HepG2 (cell line): ENCODE measurements at regions not wholly inside any gene's neighbourhood (a gene's known extent, or its start where the extent isn't known, plus 50 kb on each side); places are given as distances from the start of the nearest gene placed in this dataset.

ENCODE experiments used
- ATAC-seq: fragments of 200-7000 bp; cut with Tn5 transposase; 3 replicates; pipeline ENCODE4 v1.9.1; 2020; ENCODE audit warnings: mild to moderate bottlenecking, moderate library complexity
- BruUV-seq: library from RNA; stranded (reverse); fragments of 400-500 nt; replicated peaks from 2 replicates; lab custom pipeline; 2021; lab: Mats Ljungman, UMichigan
- CTCF ChIA-PET: fragments of 300-600 bp; formaldehyde crosslinking; extraction: SDS; loops from one replicate; lab custom pipeline; 2021; ENCODE audit warnings: low total read pairs, inconsistent platforms, low intra/inter-chr PET ratio; lab: Yijun Ruan, JAX
- POLR2A ChIA-PET: fragments of 350-600 bp; sonication (Branson Sonifier 250); formaldehyde crosslinking; loops from one replicate; lab custom pipeline; 2020; ENCODE audit warnings: antibody characterized with exemption, inconsistent platforms; lab: Yijun Ruan, JAX
- DNase-seq: peaks from one replicate; pipeline ENCODE4 v3.0.0-alpha.2; 2015; ENCODE audit warnings: low spot score
- FAIRE-seq: peaks from 3 replicates; lab custom pipeline; 2011; peaks lifted over from hg19 to GRCh38; lab: Jason Lieb, UNC
- H2AFZ ChIP-seq: one replicate; pipeline ENCODE4 v1.6.1; 2011; ENCODE audit warnings: low read length, inconsistent platforms
- H3K27ac ChIP-seq: fragments of 300-600 bp; 3 replicates; pipeline ENCODE4 v1.8.0; 2011; ENCODE audit warnings: mixed run types, mild to moderate bottlenecking, mixed read lengths, low read length, inconsistent platforms; ENCODE audit not compliant: insufficient read depth; ENCODE audit errors: extremely low read length
- H3K27me3 ChIP-seq, 2 experiments: fragments of 200-600 bp in 1 of 2; 2 replicates in 1 of 2; 3 replicates in 1 of 2; pipeline versions ENCODE4 v1.6.0 to v1.8.0; 2011; ENCODE audit warnings: low read length in 2 of 2, mild to moderate bottlenecking in 2 of 2, moderate library complexity in 2 of 2, inconsistent platforms in 1 of 2; ENCODE audit not compliant: insufficient read depth in 2 of 2, control insufficient read depth in 1 of 2
- H3K36me3 ChIP-seq, 2 experiments: fragments of 200-600 bp in 1 of 2; replicated peaks in 1 of 2; 2 replicates in 1 of 2; 3 replicates in 1 of 2; pipeline versions ENCODE4 v1.5.1 to v1.8.0; 2011; ENCODE audit warnings: low read length in 2 of 2, inconsistent platforms in 1 of 2; ENCODE audit not compliant: insufficient read depth in 2 of 2, control insufficient read depth in 1 of 2
- H3K4me1 ChIP-seq: 2 replicates; pipeline ENCODE4 v1.5.1; 2012; ENCODE audit warnings: low read length, inconsistent platforms; ENCODE audit not compliant: insufficient read depth
- H3K4me2 ChIP-seq: 2 replicates; pipeline ENCODE4 v1.6.0; 2011; ENCODE audit warnings: low read depth, low read length, inconsistent platforms
- H3K4me3 ChIP-seq, 3 experiments: fragments of 200-600 bp in 1 of 3; sonication (generic), shearing (Covaris generic) in 1 of 3; replicated peaks in 1 of 3; 2 replicates each; pipeline ENCODE4 v1.5.1; 2011 to 2016; ENCODE audit warnings: low read length in 3 of 3, inconsistent platforms in 2 of 3, low read depth in 2 of 3, mild to moderate bottlenecking in 2 of 3, control low read depth in 1 of 3, mixed read lengths in 1 of 3; ENCODE audit not compliant: insufficient read depth in 1 of 3
- H3K79me2 ChIP-seq: one replicate; pipeline ENCODE4 v1.6.1; 2011; ENCODE audit warnings: low read length, inconsistent platforms; ENCODE audit not compliant: insufficient read depth
- H3K9ac ChIP-seq: 2 replicates; pipeline ENCODE4 v1.6.0; 2011; ENCODE audit warnings: mild to moderate bottlenecking, low read depth, low read length, inconsistent platforms; ENCODE audit not compliant: insufficient read depth
- H3K9me3 ChIP-seq: 2 replicates; pipeline ENCODE4 v1.5.1; 2012; ENCODE audit warnings: mild to moderate bottlenecking, low read length
- H4K20me1 ChIP-seq: 2 replicates; pipeline ENCODE4 v1.6.0; 2011; ENCODE audit warnings: inconsistent platforms, mild to moderate bottlenecking, low read length, moderate library complexity; ENCODE audit not compliant: insufficient read depth
- ATAD3A ChIP-seq: sonication (generic); formaldehyde crosslinking; IDR thresholded peaks from 2 replicates; pipeline ENCODE4 v1.4.0; 2020; ENCODE audit warnings: missing genetic modification reagents
- ATF5 ChIP-seq: sonication (generic); formaldehyde crosslinking; IDR thresholded peaks from 2 replicates; pipeline ENCODE4 v1.4.0; 2020; ENCODE audit warnings: mild to moderate bottlenecking, low read depth, missing genetic modification reagents
- HMGA1 ChIP-seq: sonication (generic); formaldehyde crosslinking; conservative IDR thresholded peaks from 2 replicates; pipeline ENCODE4 v1.4.0; 2020; ENCODE audit warnings: missing genetic modification reagents
- IRX3 ChIP-seq: sonication (generic); formaldehyde crosslinking; IDR thresholded peaks from 2 replicates; pipeline ENCODE4 v1.8.1; 2023; ENCODE audit warnings: mild to moderate bottlenecking, low read depth, missing genetic modification reagents, borderline replicate concordance
- NFE2 ChIP-seq: sonication (generic); formaldehyde crosslinking; IDR thresholded peaks from 2 replicates; pipeline ENCODE4 v1.4.0; 2020; ENCODE audit warnings: missing genetic modification reagents
- NFIC ChIP-seq: IDR thresholded peaks from 2 replicates; pipeline ENCODE4 v1.6.1; 2012; ENCODE audit warnings: mild to moderate bottlenecking, low read length, inconsistent platforms
- SRSF4 ChIP-seq: fragments of 200-400 bp; formaldehyde crosslinking; IDR thresholded peaks from one replicate; pipeline ENCODE4 v1.6.1; 2018; ENCODE audit warnings: mild to moderate bottlenecking, low read depth, low read length, moderate library complexity; ENCODE audit not compliant: poor library complexity, severe bottlenecking
- ZFX ChIP-seq: sonication (generic); formaldehyde crosslinking; IDR thresholded peaks from 2 replicates; pipeline ENCODE4 v1.4.0; 2020; ENCODE audit warnings: mild to moderate bottlenecking, low read depth, missing genetic modification reagents, moderate library complexity
- ZNF142 ChIP-seq: sonication (generic); formaldehyde crosslinking; IDR thresholded peaks from 2 replicates; pipeline ENCODE4 v1.4.0; 2020; ENCODE audit warnings: missing genetic modification reagents
- ZNF235 ChIP-seq: sonication (generic); formaldehyde crosslinking; IDR thresholded peaks from 2 replicates; pipeline ENCODE4 v1.8.1; 2023; ENCODE audit warnings: mild to moderate bottlenecking, missing genetic modification reagents, borderline replicate concordance
- ZNF510 ChIP-seq: sonication (generic); formaldehyde crosslinking; IDR thresholded peaks from 2 replicates; pipeline ENCODE4 v1.4.0; 2020; ENCODE audit warnings: low read depth, mild to moderate bottlenecking, missing genetic modification reagents
- ZNF670 ChIP-seq: sonication (generic); formaldehyde crosslinking; IDR thresholded peaks from 2 replicates; pipeline ENCODE4 v1.8.0; 2022; ENCODE audit warnings: mild to moderate bottlenecking, missing genetic modification reagents, borderline replicate concordance
- WGBS: methylation state at CpG from one replicate; pipeline ENCODE4 v1.1.6; 2017; ENCODE audit warnings: low lambda C conversion rate; 5-methylcytosine and 5-hydroxymethylcytosine counted together
- in situ Hi-C: cut with HindIII; loops from 2 replicates; pipeline ENCODE4 v1.10.0; 2017; ENCODE audit warnings: low pct_unique_long_range_greater_than_20kb; ENCODE audit not compliant: extremely low pct_ligation_motif_present
- intact Hi-C: fragments of 100-400 bp; cut with micrococcal nuclease; formaldehyde crosslinking; loops from one replicate; pipeline ENCODE4 v1.10.0; 2022; ENCODE audit not compliant: unreplicated experiment
- TF ChIP-seq, protein P1 (sequence below): IDR thresholded peaks from 2 replicates; pipeline ENCODE4 v1.6.1; 2018; ENCODE audit warnings: missing genetic modification reagents, mild to moderate bottlenecking, missing compliant biosample characterization
- TF ChIP-seq, protein P2 (sequence below): sonication (generic); formaldehyde crosslinking; IDR thresholded peaks from 2 replicates; pipeline ENCODE4 v1.4.0; 2020; ENCODE audit warnings: missing genetic modification reagents

GRCh38 chr4:125254106-125254505 lies 60.6 kb upstream of the FAT4 start:
- 76% methylated on average over 1 of the region's 1 CpG for WGBS
- H3K4me2 ChIP-seq, result no peak overlapping the region
- H3K9ac ChIP-seq, result no peak overlapping the region
- no peak overlapping the region for H3K4me3 ChIP-seq
- no TSS peak for BruUV-seq
- no peaks in the 10 kb centered on the region for H3K9me3 ChIP-seq
- H3K27ac ChIP-seq, result no peak overlapping the region
- ChIA-PET POLR2A (no interaction called here), CTCF (no interaction called here)
- no peak for ATAC-seq
- H3K36me3 ChIP-seq, result no peaks in the 10 kb centered on the region
- intact Hi-C loops, result no loop called here
- H3K79me2 ChIP-seq, result no peaks in the 10 kb centered on the region
- no peaks in the 10 kb centered on the region for H4K20me1 ChIP-seq
- in situ Hi-C loops, result no loop called here
- H3K27me3 ChIP-seq, result no peaks in the 10 kb centered on the region
- FAIRE-seq, result no peak
- H2AFZ ChIP-seq, result no peak overlapping the region
- H3K4me1 ChIP-seq, result no peaks in the 10 kb centered on the region
- DNase-seq, result no peak
- TF ChIP-seq HMGA1 (no peak), ATF5 (CRISPR knock-in tag) (no peak), ZFX (CRISPR knock-in tag) (no peak), ZNF510 (CRISPR knock-in tag) (no peak), NFE2 (CRISPR knock-in tag) (no peak), ZNF235 (CRISPR knock-in tag) (no peak), ATAD3A (CRISPR knock-in tag) (no peak), SRSF4 (no peak), NFIC (no peak), ZNF670 (CRISPR knock-in tag) (no peak), ZNF142 (CRISPR knock-in tag) (no peak), IRX3 (CRISPR knock-in tag) (no peak)
- TF ChIP-seq, protein P1, sequence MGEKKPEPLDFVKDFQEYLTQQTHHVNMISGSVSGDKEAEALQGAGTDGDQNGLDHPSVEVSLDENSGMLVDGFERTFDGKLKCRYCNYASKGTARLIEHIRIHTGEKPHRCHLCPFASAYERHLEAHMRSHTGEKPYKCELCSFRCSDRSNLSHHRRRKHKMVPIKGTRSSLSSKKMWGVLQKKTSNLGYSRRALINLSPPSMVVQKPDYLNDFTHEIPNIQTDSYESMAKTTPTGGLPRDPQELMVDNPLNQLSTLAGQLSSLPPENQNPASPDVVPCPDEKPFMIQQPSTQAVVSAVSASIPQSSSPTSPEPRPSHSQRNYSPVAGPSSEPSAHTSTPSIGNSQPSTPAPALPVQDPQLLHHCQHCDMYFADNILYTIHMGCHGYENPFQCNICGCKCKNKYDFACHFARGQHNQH, result no peak
- TF ChIP-seq, protein P2, sequence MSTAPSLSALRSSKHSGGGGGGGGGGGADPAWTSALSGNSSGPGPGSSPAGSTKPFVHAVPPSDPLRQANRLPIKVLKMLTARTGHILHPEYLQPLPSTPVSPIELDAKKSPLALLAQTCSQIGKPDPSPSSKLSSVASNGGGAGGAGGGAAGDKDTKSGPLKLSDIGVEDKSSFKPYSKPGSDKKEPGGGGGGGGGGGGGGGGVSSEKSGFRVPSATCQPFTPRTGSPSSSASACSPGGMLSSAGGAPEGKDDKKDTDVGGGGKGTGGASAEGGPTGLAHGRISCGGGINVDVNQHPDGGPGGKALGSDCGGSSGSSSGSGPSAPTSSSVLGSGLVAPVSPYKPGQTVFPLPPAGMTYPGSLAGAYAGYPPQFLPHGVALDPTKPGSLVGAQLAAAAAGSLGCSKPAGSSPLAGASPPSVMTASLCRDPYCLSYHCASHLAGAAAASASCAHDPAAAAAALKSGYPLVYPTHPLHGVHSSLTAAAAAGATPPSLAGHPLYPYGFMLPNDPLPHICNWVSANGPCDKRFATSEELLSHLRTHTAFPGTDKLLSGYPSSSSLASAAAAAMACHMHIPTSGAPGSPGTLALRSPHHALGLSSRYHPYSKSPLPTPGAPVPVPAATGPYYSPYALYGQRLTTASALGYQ (CRISPR knock-in tag), result no peak
